GM21723 (cell line): ENCODE measurements at regions not wholly inside any gene's neighbourhood (a gene's known extent, or its start where the extent isn't known, plus 50 kb on each side); places are given as distances from the start of the nearest gene placed in this dataset.

Experiments used
- ATAC-seq: cut with Tn5 transposase; IDR thresholded peaks from one replicate; pipeline ENCODE4 v1.9.1; 2021; ENCODE audit warnings: mild to moderate bottlenecking, moderate library complexity; ENCODE audit not compliant: unreplicated experiment

DNA sequence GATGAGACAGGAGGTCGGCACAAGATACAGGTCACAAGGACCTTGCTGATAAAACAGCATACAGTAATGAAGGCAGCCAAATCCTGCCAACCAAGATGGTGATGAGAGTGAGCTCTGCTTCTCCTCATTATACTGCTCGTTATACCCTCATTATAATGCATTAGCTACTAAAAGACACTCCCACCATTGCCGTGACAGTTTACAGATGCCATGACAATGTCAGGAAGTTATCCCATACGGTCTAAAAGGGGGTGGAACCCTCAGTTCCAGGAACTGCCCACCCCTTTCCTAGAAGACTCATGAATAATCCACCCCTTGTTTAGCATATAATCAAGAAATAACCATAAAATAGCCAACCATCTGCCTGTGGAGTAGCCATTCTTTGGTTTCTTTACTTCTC lies 224.2 kb downstream of the RBM43 start:
- ATAC-seq: no peak

DNA sequence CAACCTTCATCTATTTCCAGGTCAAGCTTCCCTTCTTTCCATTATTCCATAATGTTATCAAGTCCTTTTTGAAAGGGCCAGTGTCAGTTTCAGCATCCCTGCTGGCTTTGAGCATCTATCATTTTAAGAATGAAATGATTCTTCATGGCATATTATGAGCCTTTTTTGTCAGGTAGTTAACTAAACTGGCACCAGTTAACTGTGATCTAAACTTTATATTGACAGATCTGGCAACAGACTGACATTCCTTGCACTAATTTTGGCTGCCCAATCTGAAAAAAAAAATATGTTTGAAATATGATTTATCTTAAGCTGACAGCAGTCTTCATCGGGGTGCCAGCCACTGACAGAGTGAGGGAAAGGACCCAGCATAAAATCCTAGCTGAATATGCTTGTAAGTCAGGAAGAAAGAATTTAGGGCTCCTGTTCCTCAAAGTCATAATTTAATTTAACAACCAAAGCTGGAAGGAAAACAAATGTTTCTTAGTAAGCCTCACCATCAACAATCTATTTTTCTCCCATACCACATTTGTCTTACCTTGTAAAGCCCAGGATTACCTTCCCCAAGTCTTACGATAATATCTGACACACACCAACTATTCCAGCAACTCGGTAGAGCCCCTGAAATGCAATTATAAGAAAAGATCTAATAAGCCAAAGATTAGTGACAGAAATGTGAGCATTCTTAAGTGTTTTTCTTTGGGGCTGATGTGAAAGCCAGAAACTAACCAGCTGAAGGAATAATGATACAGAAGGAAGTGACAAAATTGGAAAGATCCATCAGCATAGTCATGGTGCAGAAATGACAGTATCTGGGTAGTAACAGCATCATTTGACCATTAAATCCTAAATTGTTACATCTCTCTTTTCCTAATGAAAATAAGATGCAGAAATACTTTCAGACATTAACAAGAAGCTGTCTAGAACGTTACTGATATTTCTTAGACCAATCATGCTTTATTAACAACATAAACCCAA lies 228.1 kb downstream of the RBM43 start:
- ATAC-seq: no peak

DNA sequence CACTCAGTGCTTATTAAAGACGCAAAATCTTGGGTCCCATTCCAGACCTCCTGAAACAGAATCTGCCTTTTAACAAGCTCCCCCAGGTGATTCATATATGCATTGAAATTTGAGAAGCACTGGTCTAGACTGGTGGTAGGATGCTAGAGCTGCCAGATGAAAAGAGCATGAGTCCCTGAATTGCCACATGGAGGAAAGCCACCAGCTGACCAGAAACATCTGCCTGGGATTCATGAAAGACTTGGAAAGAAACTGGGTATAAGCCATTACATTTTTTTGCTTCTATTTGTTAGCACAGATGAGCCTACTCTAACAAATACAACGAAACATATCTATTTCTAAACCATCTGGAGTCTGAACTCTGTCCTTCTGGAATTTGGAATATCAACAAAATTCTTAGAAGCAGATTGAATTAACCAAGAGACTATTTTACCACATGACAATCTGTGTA lies 228.9 kb downstream of the RBM43 start:
- ATAC-seq: no peak

DNA sequence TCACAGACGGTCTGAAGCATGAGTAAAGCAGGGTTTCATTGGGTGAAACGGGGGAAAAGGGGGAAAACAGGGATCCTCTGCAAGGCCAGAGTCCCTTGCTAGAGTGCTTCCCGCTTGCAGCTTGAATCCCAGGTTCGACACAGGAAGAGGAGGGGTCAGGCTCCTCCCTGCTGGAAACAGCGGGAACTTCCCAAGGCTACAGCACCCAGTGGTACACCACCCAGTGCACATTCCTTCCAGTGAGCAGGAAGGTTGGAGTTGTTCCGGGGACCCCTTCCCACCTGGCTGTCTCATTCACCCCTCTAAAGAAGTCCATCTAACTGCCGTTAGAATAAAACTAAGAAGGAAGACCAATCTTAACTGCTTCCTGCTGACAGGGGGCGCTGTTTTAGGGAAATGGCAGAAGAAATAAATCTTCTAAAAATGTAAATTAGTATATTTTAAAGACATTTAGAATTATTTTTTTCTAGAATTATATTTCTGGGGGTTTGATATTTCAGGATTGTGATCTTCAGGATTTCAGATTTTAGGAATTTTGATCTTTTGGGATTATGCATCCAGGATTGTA lies 230.9 kb downstream of the RBM43 start:
- no peak for ATAC-seq

DNA sequence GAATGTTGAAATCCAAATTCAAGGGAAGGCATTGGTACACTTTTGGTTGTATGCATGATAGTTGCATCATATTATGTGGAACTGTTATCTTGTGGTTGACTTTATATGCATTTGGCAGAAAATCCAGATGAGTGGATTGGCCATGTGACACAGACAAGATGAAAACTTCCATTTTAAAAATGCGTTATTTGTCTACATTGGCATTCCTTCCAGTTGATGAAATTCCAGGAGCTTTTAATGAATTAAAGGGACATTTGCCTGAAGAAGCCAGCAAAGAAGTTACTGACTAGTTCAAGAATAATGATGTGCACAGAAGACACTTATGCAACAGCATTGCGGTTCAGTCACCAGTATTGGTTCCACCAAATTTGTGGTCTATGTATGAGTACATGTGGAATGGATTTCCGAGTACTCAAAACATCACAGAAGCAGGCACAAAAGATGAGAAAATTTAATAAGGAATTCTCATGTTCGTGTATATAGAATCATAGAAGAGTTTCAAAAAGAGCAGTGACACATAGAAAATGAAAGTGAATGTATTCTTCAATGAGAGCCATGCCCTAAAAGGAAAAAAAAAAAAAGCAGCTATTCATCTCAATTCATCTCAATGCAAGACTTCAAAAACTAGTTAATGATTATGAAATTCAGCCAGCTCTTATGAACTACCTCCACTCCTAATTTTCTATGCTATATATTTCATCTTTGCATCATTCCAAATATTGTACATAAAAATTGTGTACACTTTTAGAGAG lies 232.1 kb downstream of the RBM43 start:
- no peak for ATAC-seq

DNA sequence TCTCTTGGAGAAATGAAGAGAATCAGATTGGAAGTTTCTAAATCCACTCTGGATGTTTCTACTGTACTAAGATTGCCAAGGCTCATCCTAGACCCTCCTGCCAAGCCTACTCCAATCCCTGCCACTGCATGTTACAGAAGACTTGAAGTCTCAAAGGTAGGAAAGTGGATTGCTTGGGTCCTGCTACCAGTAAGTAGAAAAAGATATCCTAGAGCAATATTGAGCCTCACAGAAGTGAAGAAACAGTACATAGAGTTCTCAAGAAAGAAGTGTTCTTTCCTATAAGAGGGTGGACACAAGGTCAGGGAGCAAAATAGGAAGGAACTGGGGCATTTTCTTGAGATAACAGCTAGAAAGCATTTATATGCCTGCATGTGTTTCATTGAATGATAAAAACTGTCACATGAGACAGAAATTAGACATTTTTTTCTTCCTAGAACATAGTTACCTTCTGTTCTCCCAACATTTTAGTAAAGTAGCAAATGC lies 232.9 kb downstream of the RBM43 start:
- no peak for ATAC-seq

DNA sequence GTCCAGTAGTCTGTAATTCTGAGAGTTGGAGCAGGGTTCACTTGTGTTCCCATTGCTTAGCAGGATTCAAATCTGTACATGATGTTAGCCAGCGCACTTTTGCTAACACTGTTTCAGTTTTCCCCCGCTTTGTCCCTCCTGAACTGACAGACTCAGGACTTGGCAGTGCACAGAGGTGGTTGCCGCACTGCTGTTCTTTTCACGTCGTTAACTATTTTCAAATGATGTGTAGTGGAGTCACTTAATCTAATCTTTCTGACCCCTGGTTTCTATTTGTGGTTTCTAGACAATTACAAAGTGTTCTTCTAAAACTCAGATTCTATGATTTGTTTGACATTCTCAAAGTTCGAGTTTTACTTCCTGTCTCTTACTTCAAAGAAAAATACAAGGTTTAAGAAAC lies 234.5 kb downstream of the RBM43 start:
- ATAC-seq: no peak

DNA sequence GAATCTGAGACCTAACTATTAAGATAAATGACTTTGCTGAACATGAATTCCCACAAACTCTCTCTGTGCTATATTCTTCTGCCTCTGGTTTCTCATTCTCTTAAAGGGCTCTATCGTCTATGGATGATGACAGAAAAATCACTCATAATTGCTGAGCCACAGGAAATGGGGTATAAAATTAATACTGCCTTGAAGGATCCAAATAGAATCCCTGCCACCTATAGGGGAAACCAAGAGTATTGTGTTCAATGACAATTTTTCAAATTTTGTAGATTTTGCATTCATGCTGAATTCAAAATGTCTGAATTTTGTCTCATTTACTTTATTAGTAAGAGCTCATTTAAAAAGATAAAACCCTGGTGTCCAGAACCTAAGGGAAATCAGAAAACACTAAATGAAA lies 235.8 kb downstream of the RBM43 start:
- no peak for ATAC-seq

DNA sequence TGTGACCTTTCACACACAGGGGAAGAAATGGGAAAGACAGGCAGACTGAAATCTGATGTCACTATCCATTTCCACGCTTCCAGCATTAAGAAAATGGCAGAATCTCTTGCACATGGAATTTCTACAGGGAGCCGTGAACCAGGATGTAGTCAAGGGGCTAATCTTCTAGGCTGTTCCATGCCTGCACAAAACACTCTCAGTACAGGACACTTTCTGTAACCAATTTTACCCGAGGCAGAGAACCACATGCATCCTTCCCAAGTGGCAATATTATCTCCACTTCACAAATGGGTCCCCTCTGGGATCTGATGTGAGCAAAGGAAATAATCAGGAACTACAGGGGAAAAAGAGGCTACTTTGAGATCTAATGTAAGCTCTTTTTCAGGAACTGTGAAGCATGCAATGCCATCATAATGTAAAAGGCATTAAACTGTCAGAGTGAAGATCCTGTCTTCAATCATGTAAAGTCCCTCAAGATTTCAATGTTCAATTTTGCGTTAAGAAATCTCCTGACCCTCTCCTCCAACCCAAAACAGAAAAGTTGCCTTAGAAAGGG lies 236.9 kb downstream of the RBM43 start:
- no peak for ATAC-seq

DNA sequence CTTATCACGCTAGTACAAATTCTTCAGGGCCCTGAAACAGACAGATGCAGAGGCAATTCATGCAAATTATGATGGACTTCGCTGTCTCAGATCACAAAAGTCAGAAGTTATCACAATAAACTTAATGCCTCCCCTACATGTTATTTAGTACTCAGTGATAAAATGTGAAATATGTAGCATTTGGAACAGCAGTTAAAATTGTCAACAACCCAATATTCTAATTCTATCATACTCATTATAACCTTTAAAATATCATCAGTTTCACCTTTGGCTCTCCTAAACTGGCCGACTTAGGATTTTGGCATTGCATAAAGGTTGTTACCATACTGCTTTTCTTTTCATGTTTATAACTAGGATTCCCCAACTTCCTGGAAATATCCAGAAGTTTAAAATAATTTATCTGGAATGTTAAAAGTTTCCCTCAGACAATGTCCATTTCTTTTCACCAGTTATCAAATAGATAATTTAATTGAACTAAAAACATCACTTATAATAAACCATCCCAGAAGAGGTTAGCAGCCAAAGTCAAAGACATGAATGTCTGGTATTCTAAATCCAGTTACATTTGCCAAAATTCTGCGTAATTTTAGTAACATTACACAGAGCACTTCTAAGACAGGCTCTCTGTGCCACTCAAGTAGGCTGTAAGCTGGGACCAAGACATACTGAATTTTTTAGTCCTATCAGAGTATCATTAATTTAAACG lies 239.8 kb downstream of the RBM43 start:
- no peak for ATAC-seq

DNA sequence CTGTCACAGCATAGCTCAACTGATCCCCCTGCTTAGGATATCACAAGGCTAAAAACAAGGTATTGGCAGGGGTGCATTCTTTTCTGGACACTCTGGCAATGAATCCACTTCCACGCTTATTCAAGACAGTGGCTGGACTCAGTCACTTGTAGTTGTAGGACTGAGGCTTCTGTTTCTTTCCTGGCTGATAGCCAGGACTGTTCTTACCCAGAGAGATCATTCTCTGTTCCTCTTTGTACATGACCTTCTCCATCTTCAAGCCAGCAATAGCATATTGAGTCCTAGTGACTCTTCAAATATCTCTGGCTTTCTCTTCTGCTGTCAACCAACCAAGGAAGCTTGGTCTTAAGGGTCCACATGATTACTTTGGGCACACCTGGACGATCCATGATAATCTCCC lies 241.3 kb downstream of the RBM43 start:
- ATAC-seq: peak; percentile 86

DNA sequence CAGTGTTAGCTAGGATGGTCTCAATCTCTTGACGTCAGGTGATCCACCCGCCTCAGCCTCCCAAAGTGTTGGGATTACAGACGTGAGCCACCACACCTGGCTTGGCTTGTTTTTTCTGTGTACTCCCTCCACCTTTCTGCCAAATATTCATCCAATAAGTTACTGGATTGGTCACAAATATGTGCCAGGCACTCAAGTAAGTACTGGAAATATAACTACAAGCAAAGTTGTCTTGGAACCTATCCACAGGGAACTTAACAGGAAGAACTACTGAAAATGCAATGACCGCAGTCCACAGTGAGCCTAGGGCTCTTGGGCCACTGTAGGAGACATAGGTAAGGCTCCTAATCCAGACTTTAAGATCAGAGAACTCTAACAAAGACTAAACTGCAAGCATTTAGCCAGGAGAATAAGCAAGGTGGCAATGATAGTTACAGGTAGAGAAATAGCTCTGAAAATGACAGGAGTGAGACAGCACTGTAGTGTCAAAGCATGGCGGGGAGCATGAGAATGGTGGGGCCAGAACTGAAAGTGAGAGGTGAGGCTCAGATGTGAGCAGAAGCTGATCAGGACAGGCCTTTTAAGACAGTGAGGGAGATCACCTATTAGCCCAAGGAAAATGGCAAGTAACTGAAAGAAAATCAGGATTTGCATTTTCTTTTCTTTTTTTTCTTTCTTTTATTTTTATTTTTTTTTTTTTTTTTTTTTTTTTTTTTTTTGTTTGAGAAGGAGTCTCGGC lies 252.1 kb downstream of the RBM43 start:
- ATAC-seq: no peak

DNA sequence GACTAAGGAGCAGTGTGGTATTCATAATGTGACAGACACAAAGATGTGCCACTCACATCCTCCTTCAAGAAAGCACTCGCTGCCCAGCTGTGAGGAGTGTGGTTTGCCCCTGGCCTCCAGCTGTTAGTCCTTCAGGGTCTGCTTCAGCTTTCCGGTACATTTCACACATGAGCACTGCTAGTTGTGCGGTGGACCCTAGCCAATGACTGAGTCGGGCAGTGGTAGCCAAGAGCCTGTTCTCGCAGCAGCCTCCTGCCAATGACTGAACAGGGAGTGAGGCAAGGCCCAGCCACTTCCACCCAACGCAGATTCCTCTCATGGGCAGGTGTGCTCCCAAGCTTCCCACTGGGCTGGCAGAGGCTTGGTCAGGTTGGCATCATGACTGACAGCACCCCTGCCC lies 254.3 kb downstream of the RBM43 start:
- no peak for ATAC-seq

DNA sequence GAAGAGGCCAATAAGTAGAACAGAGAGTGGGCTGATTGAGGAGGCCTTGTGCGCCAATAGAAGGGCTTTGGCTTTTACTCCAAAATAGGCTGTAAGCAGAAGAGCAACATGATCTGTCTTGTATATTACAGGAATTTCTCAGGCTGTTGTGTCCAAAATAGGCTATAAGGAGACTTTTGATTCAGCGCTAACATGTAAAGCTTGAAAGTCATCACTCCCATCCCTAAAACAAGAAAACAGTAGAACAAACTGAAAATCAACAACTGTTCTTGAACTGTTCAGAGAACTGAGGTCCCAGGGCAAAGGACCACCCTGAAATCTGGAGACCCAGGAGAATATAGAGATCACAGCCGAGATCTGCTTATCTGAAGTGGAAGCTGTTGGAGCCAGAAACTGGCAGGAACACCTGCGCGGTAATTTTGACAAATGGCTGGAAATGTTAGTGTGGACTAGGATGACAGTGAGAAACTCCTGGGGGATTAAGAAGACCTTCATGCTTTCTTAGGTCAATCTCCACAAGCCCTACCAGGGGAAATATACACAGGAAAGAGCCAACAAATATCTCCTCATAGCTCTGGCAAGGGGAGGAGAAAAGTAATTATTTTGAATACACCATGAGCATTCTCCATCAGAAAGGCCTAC lies 258.6 kb downstream of the RBM43 start:
- ATAC-seq: no peak

DNA sequence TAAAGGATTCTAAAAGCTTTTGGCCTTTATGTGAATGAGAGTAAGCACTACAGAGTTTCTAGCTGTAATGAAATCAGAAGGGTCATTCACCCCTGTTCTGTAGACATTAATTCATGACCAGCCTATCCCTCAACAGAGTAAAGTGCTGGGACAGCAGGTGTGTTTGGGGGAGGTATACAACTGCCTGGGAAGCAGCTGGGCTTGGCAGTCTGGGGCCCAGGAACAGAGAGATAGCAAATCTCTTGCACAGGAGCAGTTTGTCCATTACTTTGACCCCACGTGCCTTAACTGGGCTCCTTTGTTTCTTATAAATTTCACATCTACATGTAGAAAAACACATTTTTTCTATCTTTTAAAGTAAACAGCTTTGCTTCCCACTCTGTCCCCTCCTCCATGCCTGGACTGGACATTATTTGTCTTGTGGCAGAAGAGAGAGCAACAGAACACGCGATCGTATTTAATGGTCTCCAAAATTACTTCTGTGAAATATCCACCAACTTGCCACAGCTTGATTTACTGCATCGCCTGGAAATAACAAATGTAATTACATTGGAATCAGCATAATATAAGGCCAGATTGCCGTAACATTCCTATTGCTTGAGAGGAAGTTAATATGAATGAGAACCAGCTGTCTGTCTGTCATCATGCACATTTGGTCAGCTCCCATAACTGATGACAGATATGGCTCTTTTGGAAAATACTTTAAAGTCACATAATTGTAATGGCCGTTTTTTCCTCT lies 263.8 kb downstream of the RBM43 start:
- ATAC-seq: no peak

DNA sequence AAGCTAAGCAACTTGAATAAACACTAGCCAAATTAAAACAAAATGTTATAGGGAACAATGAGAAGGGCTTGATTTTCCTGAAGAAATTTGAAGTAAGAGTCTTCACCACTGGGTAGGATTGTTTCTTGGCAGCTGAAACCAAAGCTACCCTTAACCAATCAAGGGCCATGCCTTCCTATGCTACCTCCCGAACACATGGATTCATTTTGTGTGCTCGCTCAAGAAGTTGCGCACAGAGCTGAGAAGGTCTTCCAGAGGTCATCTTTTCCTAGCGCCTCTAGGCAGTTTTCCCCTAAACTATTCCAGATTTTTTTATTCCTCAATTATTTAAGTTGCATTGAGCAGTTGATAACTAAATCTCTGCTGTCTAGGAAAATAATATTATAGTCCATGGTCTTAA lies 264.6 kb downstream of the RBM43 start:
- ATAC-seq: no peak

DNA sequence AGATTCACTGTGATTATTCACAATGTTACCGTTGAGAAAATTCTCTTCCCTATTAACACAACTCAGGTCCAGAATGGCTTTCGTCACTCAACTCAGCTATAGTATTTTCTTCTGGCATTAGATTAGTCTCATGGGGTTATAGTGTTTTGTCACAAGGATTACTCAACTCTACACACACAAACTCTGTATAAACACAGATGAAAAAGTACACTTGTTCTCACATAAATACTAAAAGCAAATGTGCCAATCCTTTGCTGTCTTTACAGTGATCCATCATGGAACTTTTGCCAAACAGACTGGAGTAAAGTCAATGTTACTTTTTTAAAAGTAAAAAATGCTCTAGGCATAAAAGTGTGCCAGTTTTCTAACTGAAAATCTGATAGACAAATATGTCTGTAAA lies 267.6 kb downstream of the RBM43 start:
- ATAC-seq: no peak

DNA sequence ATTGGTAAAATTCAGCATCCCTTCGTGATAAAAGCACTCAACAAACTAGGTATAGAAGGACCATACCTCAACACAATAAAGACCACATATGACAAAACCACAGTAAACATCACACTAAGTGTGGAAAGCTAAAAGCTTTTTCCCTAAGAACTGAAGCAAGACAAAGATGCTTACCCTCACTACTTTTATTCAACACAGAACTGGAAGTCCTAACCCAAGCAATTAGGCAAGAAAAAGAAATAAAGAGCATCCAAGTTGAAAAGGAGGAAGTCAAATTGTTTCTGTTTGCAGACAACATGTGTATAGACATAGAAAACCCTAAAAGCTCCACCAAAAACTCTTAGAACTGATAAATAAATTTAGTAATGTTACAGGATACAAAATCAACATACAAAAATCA lies 271.7 kb downstream of the RBM43 start:
- ATAC-seq: no peak

DNA sequence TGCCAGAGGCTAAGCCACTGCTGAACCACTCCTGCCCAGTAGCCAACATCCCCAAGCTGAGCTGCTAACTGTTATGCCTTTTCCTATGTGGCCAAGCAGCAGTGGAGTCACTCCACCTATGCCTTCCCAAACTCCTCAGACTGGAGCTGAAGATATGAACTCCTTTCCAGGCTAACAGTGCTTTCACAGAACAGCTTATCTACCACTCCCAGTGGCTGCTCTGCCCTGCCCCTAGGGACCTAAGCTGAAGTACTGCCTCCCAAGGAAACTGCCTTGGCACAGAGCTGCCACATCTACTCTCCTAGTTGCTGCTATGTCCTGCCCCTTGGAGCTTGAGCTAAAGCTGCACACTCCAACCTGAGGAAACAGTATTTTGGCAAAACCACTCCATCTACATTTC lies 275.9 kb downstream of the RBM43 start:
- ATAC-seq: no peak
